DOHH2 (cell line): ENCODE measurements at regions not wholly inside any gene's neighbourhood (a gene's known extent, or its start where the extent isn't known, plus 50 kb on each side); places are given as distances from the start of the nearest gene placed in this dataset.

Experiments used
- EZH2phosphoT487 ChIP-seq: fragments of 200-600 bp; sonication (generic); IDR thresholded peaks from 2 replicates; pipeline ENCODE4 v1.6.1; 2017; ENCODE audit warnings: borderline replicate concordance, mild to moderate bottlenecking, antibody characterized with exemption, low read length, moderate library complexity, mixed read lengths
- TF ChIP-seq, protein P1 (sequence below): fragments of 200-600 bp; sonication (generic); IDR thresholded peaks from one replicate; pipeline ENCODE4 v1.5.1; 2014; ENCODE audit warnings: antibody characterized with exemption, mild to moderate bottlenecking, low read depth, low read length; ENCODE audit not compliant: poor library complexity, severe bottlenecking

DNA sequence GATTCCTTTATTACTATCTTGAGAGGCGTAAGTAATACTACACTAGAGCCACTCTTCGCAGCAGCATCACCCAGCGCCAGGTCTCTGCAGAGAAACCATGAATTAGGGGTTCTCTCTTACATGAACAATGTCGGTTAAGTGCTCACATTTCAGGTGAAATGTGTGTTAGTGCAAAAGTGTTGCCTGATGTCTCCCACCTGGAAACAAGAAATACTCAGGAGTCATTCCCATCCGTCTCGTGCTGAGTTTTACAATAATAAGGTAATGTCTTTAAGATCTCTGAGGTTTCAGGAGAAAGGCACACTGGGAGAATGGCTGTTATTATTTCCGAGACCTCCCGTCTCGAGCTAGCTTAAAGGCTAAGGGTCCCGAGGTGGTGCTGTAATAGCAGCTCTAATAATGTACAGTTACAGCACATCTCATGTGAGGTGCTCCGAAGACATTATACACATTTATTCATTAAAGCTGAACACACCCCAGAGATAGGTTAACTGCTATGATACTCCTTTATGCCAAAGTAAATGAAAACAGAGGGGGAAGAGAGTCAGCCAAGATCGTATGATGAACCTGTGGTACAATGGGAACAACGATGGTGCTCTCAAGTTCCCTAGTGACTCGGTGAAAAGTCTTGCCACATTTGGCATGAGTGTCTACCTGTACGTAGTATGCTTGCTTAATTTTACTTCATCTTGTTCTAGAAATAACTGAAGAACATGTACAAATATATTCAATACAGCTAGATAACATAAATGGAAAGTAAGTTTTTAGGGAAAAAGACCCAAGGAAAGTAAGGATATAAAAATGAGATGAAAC, 458.3 kb upstream of the CITED2 start:
- TF ChIP-seq, protein P1, sequence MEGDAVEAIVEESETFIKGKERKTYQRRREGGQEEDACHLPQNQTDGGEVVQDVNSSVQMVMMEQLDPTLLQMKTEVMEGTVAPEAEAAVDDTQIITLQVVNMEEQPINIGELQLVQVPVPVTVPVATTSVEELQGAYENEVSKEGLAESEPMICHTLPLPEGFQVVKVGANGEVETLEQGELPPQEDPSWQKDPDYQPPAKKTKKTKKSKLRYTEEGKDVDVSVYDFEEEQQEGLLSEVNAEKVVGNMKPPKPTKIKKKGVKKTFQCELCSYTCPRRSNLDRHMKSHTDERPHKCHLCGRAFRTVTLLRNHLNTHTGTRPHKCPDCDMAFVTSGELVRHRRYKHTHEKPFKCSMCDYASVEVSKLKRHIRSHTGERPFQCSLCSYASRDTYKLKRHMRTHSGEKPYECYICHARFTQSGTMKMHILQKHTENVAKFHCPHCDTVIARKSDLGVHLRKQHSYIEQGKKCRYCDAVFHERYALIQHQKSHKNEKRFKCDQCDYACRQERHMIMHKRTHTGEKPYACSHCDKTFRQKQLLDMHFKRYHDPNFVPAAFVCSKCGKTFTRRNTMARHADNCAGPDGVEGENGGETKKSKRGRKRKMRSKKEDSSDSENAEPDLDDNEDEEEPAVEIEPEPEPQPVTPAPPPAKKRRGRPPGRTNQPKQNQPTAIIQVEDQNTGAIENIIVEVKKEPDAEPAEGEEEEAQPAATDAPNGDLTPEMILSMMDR, result no peak
- TF ChIP-seq EZH2phosphoT487, result no peak
